RKO (cell line): ENCODE measurements at regions not wholly inside any gene's neighbourhood (a gene's known extent, or its start where the extent isn't known, plus 50 kb on each side); places are given as distances from the start of the nearest gene placed in this dataset.
A peak's percentile ranks its signal among the peaks of the same experiment; 100 is the strongest.
"Not testable (repeated sequence)": the region's sequence is repeated elsewhere in the genome, so short reads cannot be mapped to it uniquely, and the experiment has no call there.

ENCODE experiments used
- DNase-seq: peaks from one replicate; pipeline ENCODE4 v3.0.0-alpha.2; 2016; ENCODE audit warnings: low spot score

GRCh38 chr14:106489112-106489881 is 962.9 kb downstream of the TMEM121 start:
- DNase-seq, result no peak

GRCh38 chr14:106490442-106490841 is 964.1 kb downstream of the TMEM121 start:
- DNase-seq, result no peak

- DNase-seq, result peak; percentile 39
These were observed 965.5 kb downstream of the TMEM121 start for GRCh38 chr14:106491851-106492250.

- no peak for DNase-seq
These were observed 967.8 kb downstream of the TMEM121 start for GRCh38 chr14:106493962-106494823.

- no peak for DNase-seq
These were observed 974.2 kb downstream of the TMEM121 start for GRCh38 chr14:106500571-106500970.

- no peak for DNase-seq
These were observed 975.5 kb downstream of the TMEM121 start for GRCh38 chr14:106501898-106502297.

- no peak for DNase-seq
These were observed 979.0 kb downstream of the TMEM121 start for GRCh38 chr14:106505366-106505765.

- no peak for DNase-seq
These were observed 980.5 kb downstream of the TMEM121 start for GRCh38 chr14:106506881-106507305.

GRCh38 chr14:106507354-106507753 is 981.0 kb downstream of the TMEM121 start:
- DNase-seq, result no peak

GRCh38 chr14:106508216-106508615 is 981.8 kb downstream of the TMEM121 start:
- DNase-seq, result no peak

- DNase-seq, result no peak
These were observed 982.8 kb downstream of the TMEM121 start for GRCh38 chr14:106509176-106509575.

- DNase-seq, result no peak
These were observed 983.4 kb downstream of the TMEM121 start for GRCh38 chr14:106509807-106510206.

GRCh38 chr14:106511006-106511799 is 984.8 kb downstream of the TMEM121 start:
- DNase-seq, result no peak

- no peak for DNase-seq
These were observed 985.4 kb downstream of the TMEM121 start for GRCh38 chr14:106511800-106512198.

GRCh38 chr14:106513302-106513701 is 986.9 kb downstream of the TMEM121 start:
- DNase-seq, result no peak

GRCh38 chr14:106518054-106518943 is 991.9 kb downstream of the TMEM121 start:
- no peak for DNase-seq

- not testable (repeated sequence) for DNase-seq
These were observed 995.7 kb downstream of the TMEM121 start for GRCh38 chr14:106522118-106522517.

- DNase-seq, result no peak
These were observed 996.6 kb downstream of the TMEM121 start for GRCh38 chr14:106522990-106523389.

GRCh38 chr14:106528717-106529116 is 1002.3 kb downstream of the TMEM121 start:
- peak; percentile 3 for DNase-seq

- DNase-seq, result no peak
These were observed 1003.6 kb downstream of the TMEM121 start for GRCh38 chr14:106530031-106530422.

- no peak for DNase-seq
These were observed 1004.2 kb downstream of the TMEM121 start for GRCh38 chr14:106530423-106531107.
